HFF-Myc (cell line): ENCODE measurements at regions not wholly inside any gene's neighbourhood (a gene's known extent, or its start where the extent isn't known, plus 50 kb on each side); places are given as distances from the start of the nearest gene placed in this dataset.

Experiments used
- DNase-seq: peaks from one replicate; pipeline ENCODE4 v3.0.0-alpha.2; 2011; ENCODE audit warnings: low read depth; ENCODE audit errors: extremely low read depth
- H3K4me3 ChIP-seq: replicated peaks from 2 replicates; pipeline ENCODE4 v1.5.1; 2011; ENCODE audit warnings: low read depth, mild to moderate bottlenecking, control low read depth, low read length
- TF ChIP-seq, protein P1 (sequence below): IDR thresholded peaks from 2 replicates; pipeline ENCODE4 v1.5.1; 2012; ENCODE audit warnings: mild to moderate bottlenecking, low read depth, low read length, control low read depth; ENCODE audit errors: missing control alignments

DNA sequence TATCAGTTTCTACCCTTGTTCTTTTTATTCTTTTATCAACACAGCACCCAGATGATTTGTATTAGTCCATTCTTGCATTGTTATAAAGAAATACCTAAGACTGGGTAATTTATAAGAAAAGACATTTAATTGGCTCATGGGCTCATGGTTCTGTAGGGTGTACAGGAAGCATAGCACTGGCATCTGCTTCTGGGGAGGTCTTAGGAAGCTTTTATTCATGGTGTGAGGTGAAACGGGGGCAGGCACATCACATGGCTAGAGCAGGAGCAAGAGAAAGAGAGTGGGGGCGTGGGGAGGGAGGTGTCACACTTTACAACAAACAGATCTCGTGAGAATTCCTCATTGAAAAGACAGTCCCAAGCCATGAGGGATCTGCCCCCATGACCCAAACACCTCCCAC is 285.3 kb downstream of the SMARCA1 start:
- DNase-seq: no peak
- H3K4me3 ChIP-seq: no peak overlapping the region
- TF ChIP-seq, protein P1, sequence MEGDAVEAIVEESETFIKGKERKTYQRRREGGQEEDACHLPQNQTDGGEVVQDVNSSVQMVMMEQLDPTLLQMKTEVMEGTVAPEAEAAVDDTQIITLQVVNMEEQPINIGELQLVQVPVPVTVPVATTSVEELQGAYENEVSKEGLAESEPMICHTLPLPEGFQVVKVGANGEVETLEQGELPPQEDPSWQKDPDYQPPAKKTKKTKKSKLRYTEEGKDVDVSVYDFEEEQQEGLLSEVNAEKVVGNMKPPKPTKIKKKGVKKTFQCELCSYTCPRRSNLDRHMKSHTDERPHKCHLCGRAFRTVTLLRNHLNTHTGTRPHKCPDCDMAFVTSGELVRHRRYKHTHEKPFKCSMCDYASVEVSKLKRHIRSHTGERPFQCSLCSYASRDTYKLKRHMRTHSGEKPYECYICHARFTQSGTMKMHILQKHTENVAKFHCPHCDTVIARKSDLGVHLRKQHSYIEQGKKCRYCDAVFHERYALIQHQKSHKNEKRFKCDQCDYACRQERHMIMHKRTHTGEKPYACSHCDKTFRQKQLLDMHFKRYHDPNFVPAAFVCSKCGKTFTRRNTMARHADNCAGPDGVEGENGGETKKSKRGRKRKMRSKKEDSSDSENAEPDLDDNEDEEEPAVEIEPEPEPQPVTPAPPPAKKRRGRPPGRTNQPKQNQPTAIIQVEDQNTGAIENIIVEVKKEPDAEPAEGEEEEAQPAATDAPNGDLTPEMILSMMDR: no peak

DNA sequence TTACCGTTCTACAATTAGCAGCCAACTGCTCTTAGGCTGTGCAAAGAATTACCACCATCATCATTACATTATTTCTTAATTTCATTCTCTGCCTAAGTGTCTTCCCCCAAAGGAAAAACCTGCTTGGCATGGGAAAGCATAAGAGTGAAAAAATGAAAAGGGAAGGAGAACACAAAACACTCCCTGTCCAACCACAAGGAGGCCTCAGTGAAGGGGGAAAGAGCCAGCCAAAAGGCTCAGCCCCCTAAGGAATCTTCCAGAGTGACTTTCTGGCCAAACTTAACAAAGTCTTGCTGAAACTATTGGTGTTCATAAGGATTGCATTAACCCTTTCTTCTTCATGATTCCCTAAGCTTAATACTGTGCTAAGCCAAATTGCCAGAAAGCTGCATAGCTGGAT is 287.4 kb downstream of the SMARCA1 start:
- TF ChIP-seq, protein P1: no peak
- no peak for DNase-seq

GRCh38 chrX:129233786-129234185 is 289.5 kb downstream of the SMARCA1 start:
- no peak overlapping the region for H3K4me3 ChIP-seq
- TF ChIP-seq, protein P1: no peak
- DNase-seq: no peak

More for the DNA sequence above, 287.4 kb downstream of the SMARCA1 start:
- H3K4me3 ChIP-seq: no peak overlapping the region

GRCh38 chrX:129230850-129231512 is 292.3 kb downstream of the SMARCA1 start:
- TF ChIP-seq, protein P1: no peak
- DNase-seq: no peak
- no peak overlapping the region for H3K4me3 ChIP-seq

GRCh38 chrX:129230168-129230567 is 293.1 kb downstream of the SMARCA1 start:
- TF ChIP-seq, protein P1: no peak
- DNase-seq: no peak
- no peak overlapping the region for H3K4me3 ChIP-seq

- TF ChIP-seq, protein P1: no peak
- DNase-seq: no peak
- no peak overlapping the region for H3K4me3 ChIP-seq
These were observed 295.9 kb downstream of the SMARCA1 start for GRCh38 chrX:129227366-129227765.

GRCh38 chrX:129193357-129193756 is 329.9 kb downstream of the SMARCA1 start:
- TF ChIP-seq, protein P1: no peak
- no peak overlapping the region for H3K4me3 ChIP-seq
- no peak for DNase-seq
